C4-2B (cell line): ENCODE measurements at regions not wholly inside any gene's neighbourhood (a gene's known extent, or its start where the extent isn't known, plus 50 kb on each side); places are given as distances from the start of the nearest gene placed in this dataset.

Source experiments
- CTCF ChIP-seq: fragments of 450-650 bp; conservative IDR thresholded peaks from 2 replicates; pipeline ENCODE4 v1.5.1; 2017; ENCODE audit warnings: mild to moderate bottlenecking
- ZFX ChIP-seq: fragments of 450-650 bp; IDR thresholded peaks from 2 replicates; pipeline ENCODE4 v1.6.1; 2017

DNA sequence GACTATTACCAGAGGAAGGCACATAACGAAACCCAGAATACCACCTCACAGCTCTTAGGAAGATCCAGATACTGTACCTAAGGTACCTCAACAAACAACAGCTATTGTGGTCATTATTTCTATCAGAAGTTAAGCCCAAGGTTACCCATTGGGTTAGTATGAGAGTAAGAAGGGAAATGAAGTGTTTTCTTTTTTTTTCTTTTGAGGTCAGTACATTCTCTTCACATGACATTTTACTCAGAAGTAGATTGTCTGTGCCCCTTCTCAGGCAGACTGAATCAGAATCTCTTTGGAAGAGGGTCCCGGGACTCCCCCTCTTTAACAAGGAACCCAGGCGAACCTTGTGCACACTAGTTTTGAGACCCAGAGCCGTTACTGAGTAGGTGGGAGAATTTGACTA, 233.7 kb upstream of the CXCR4 start:
- TF ChIP-seq CTCF (no peak), ZFX (no peak)
